IMR-90 (cell line): ENCODE measurements at regions not wholly inside any gene's neighbourhood (a gene's known extent, or its start where the extent isn't known, plus 50 kb on each side); places are given as distances from the start of the nearest gene placed in this dataset.

Experiments
- BHLHE40 ChIP-seq: fragments of 150-350 bp; IDR thresholded peaks from 2 replicates; pipeline ENCODE4 v1.6.1; 2016; ENCODE audit warnings: mild to moderate bottlenecking, low read depth, low read length
- CEBPB ChIP-seq: IDR thresholded peaks from 2 replicates; pipeline ENCODE4 v1.6.1; 2012; ENCODE audit warnings: low read depth, low read length, improper control_type of control experiment
- MAFK ChIP-seq: IDR thresholded peaks from 2 replicates; pipeline ENCODE4 v1.6.1; 2012; ENCODE audit warnings: low read depth, low read length, improper control_type of control experiment
- MAZ ChIP-seq: IDR thresholded peaks from 2 replicates; pipeline ENCODE4 v1.6.1; 2012; ENCODE audit warnings: low read depth, mild to moderate bottlenecking, low read length, improper control_type of control experiment, moderate library complexity, borderline replicate concordance
- NFE2L2 ChIP-seq: fragments of 150-350 bp; IDR thresholded peaks from 2 replicates; pipeline ENCODE4 v1.6.1; 2016; ENCODE audit warnings: low read depth, mild to moderate bottlenecking, low read length
- POLR2A ChIP-seq: IDR thresholded peaks from 2 replicates; pipeline ENCODE4 v1.6.1; 2012; ENCODE audit warnings: mild to moderate bottlenecking, low read depth, low read length
- RAD21 ChIP-seq: IDR thresholded peaks from 2 replicates; pipeline ENCODE4 v1.6.1; 2012; ENCODE audit warnings: low read length, improper control_type of control experiment
- RCOR1 ChIP-seq: IDR thresholded peaks from 2 replicates; pipeline ENCODE4 v1.6.1; 2012; ENCODE audit warnings: mild to moderate bottlenecking, low read length, improper control_type of control experiment; ENCODE audit not compliant: insufficient replicate concordance
- RFX5 ChIP-seq: IDR thresholded peaks from 2 replicates; pipeline ENCODE4 v1.8.0; 2012; ENCODE audit warnings: low read depth, mild to moderate bottlenecking, low read length, moderate library complexity
- SMC3 ChIP-seq: fragments of 150-350 bp; IDR thresholded peaks from 2 replicates; pipeline ENCODE4 v1.6.1; 2016; ENCODE audit warnings: low read depth, mild to moderate bottlenecking, antibody characterized with exemption, low read length, moderate library complexity
- TF ChIP-seq, protein P1 (sequence below): conservative IDR thresholded peaks from 2 replicates; pipeline ENCODE4 v1.5.1; 2012; ENCODE audit warnings: mild to moderate bottlenecking, low read depth, low read length, improper control_type of control experiment
- TF ChIP-seq, protein P2 (sequence below): fragments of 150-350 bp; IDR thresholded peaks from 2 replicates; pipeline ENCODE4 v1.6.1; 2017; ENCODE audit warnings: mild to moderate bottlenecking, antibody characterized with exemption, low read length, low read depth
- TF ChIP-seq, protein P3 (sequence below): fragments of 150-350 bp; IDR thresholded peaks from 2 replicates; pipeline ENCODE4 v1.6.1; 2016; ENCODE audit warnings: low read depth, mild to moderate bottlenecking, low read length, moderate library complexity, borderline replicate concordance

DNA sequence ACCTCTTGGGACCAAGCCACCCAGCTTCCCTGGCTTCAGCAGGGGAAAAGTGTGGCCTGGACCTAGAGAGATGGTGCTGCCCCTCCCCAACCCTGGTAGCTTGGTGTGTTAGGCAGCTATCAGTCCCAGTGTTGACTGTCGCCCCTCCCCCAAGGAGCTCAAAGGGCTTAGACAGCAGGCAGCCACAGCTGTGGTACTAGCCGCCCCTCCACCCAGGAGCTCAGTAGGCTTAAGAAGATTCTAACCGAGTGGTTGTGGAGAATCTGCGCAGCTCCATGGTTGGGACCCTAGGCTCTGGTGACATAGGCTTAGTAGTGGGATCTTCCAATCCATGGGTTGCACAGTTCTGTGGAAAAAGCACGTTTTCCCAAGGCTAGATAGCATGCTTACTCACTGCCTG is 458.4 kb upstream of the LRRC4C start:
- no peak for TF ChIP-seq SMC3
- TF ChIP-seq, protein P1, sequence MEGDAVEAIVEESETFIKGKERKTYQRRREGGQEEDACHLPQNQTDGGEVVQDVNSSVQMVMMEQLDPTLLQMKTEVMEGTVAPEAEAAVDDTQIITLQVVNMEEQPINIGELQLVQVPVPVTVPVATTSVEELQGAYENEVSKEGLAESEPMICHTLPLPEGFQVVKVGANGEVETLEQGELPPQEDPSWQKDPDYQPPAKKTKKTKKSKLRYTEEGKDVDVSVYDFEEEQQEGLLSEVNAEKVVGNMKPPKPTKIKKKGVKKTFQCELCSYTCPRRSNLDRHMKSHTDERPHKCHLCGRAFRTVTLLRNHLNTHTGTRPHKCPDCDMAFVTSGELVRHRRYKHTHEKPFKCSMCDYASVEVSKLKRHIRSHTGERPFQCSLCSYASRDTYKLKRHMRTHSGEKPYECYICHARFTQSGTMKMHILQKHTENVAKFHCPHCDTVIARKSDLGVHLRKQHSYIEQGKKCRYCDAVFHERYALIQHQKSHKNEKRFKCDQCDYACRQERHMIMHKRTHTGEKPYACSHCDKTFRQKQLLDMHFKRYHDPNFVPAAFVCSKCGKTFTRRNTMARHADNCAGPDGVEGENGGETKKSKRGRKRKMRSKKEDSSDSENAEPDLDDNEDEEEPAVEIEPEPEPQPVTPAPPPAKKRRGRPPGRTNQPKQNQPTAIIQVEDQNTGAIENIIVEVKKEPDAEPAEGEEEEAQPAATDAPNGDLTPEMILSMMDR, result no peak
- no peak for TF ChIP-seq RCOR1
- TF ChIP-seq POLR2A, result no peak
- no peak for TF ChIP-seq MAZ
- TF ChIP-seq CEBPB, result no peak
- TF ChIP-seq MAFK, result no peak
- TF ChIP-seq, protein P2, sequence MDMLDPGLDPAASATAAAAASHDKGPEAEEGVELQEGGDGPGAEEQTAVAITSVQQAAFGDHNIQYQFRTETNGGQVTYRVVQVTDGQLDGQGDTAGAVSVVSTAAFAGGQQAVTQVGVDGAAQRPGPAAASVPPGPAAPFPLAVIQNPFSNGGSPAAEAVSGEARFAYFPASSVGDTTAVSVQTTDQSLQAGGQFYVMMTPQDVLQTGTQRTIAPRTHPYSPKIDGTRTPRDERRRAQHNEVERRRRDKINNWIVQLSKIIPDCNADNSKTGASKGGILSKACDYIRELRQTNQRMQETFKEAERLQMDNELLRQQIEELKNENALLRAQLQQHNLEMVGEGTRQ, result no peak
- no peak for TF ChIP-seq RAD21
- no peak for TF ChIP-seq RFX5
- TF ChIP-seq BHLHE40, result no peak
- TF ChIP-seq NFE2L2, result no peak
- TF ChIP-seq, protein P3, sequence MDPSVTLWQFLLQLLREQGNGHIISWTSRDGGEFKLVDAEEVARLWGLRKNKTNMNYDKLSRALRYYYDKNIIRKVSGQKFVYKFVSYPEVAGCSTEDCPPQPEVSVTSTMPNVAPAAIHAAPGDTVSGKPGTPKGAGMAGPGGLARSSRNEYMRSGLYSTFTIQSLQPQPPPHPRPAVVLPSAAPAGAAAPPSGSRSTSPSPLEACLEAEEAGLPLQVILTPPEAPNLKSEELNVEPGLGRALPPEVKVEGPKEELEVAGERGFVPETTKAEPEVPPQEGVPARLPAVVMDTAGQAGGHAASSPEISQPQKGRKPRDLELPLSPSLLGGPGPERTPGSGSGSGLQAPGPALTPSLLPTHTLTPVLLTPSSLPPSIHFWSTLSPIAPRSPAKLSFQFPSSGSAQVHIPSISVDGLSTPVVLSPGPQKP, result no peak
